Endothelial cell of umbilical vein (primary cell): ENCODE measurements at regions not wholly inside any gene's neighbourhood (a gene's known extent, or its start where the extent isn't known, plus 50 kb on each side); places are given as distances from the start of the nearest gene placed in this dataset.

Experiments
- BruUV-seq: library from RNA; stranded (reverse); fragments of 400-500 nt; replicated peaks from 2 replicates; lab custom pipeline; 2021; lab: Mats Ljungman, UMichigan
- CTCF ChIA-PET: fragments of 300-600, 350-600 bp; sonication (Branson Sonifier 250); formaldehyde crosslinking; loops from one replicate; lab custom pipeline; 2021; ENCODE audit warnings: antibody characterized with exemption, inconsistent platforms; lab: Charles Lee
- POLR2A ChIA-PET: fragments of 300-600, 350-600 bp; sonication (Branson Sonifier 250); formaldehyde crosslinking; loops from one replicate; lab custom pipeline; 2021; ENCODE audit warnings: antibody characterized with exemption, inconsistent platforms; lab: Charles Lee
- DNase-seq: peaks from one replicate; pipeline ENCODE4 v3.0.0-alpha.2; 2011; ENCODE audit warnings: low read depth, low spot score
- FAIRE-seq: peaks from 2 replicates; lab custom pipeline; 2011; peaks lifted over from hg19 to GRCh38; lab: Jason Lieb, UNC
- H2AFZ ChIP-seq: 2 replicates; pipeline ENCODE4 v1.6.0; 2012; ENCODE audit warnings: low read depth, low read length, control low read depth, inconsistent platforms
- H3K27ac ChIP-seq: 2 replicates; pipeline ENCODE4 v1.5.1; 2011; ENCODE audit warnings: low read depth, mild to moderate bottlenecking, control low read depth, low read length, moderate library complexity; ENCODE audit not compliant: insufficient read depth
- H3K27me3 ChIP-seq, 2 experiments: 2 replicates each; pipeline versions ENCODE4 v1.6.0 to v1.6.1; 2011; ENCODE audit warnings: low read length in 2 of 2, mixed read lengths in 1 of 2; ENCODE audit not compliant: control insufficient read depth in 2 of 2, insufficient read depth in 2 of 2
- H3K36me3 ChIP-seq, 2 experiments: 2 replicates in 1 of 2; 3 replicates in 1 of 2; pipeline ENCODE4 v1.5.1; 2011; ENCODE audit warnings: low read length in 2 of 2, mild to moderate bottlenecking in 1 of 2, moderate library complexity in 1 of 2; ENCODE audit not compliant: control insufficient read depth in 2 of 2, insufficient read depth in 2 of 2; ENCODE audit errors: extremely low read depth in 1 of 2
- H3K4me1 ChIP-seq: 3 replicates; pipeline ENCODE4 v1.5.1; 2011; ENCODE audit warnings: mild to moderate bottlenecking, low read length; ENCODE audit not compliant: control insufficient read depth, insufficient read depth; ENCODE audit errors: extremely low read depth
- H3K4me2 ChIP-seq: 2 replicates; pipeline ENCODE4 v1.6.1; 2011; ENCODE audit warnings: low read length, control low read depth, mixed read lengths; ENCODE audit not compliant: insufficient read depth
- H3K4me3 ChIP-seq, 3 experiments: fragments of 200-600 bp in 1 of 3; sonication (generic), shearing (Covaris generic) in 1 of 3; replicated peaks in 1 of 3; 2 replicates each; pipeline ENCODE4 v1.5.1; 2011 to 2016; ENCODE audit warnings: control low read depth in 3 of 3, low read length in 3 of 3, mild to moderate bottlenecking in 2 of 3, inconsistent platforms in 1 of 3, low read depth in 1 of 3, moderate library complexity in 1 of 3; ENCODE audit not compliant: insufficient read depth in 1 of 3
- H3K79me2 ChIP-seq: 2 replicates; pipeline ENCODE4 v1.6.0; 2012; ENCODE audit warnings: low read length, inconsistent platforms; ENCODE audit not compliant: control insufficient read depth, insufficient read depth
- H3K9ac ChIP-seq: replicated peaks from 2 replicates; pipeline ENCODE3; 2011; ENCODE audit warnings: low read length, control low read depth; ENCODE audit not compliant: insufficient read depth; ENCODE audit errors: extremely low read depth
- H3K9me1 ChIP-seq: replicated peaks from 3 replicates; pipeline ENCODE4 v1.6.0; 2011; ENCODE audit warnings: mild to moderate bottlenecking, low read length; ENCODE audit not compliant: control insufficient read depth, insufficient read depth; ENCODE audit errors: extremely low read depth
- H3K9me3 ChIP-seq: replicated peaks from 2 replicates; pipeline ENCODE4 v1.5.1; 2012; ENCODE audit warnings: low read length, inconsistent platforms; ENCODE audit not compliant: control insufficient read depth, insufficient read depth
- H4K20me1 ChIP-seq: replicated peaks from 2 replicates; pipeline ENCODE3; 2011; ENCODE audit warnings: mild to moderate bottlenecking, low read length; ENCODE audit not compliant: control insufficient read depth, insufficient read depth; ENCODE audit errors: extremely low read depth
- FOS ChIP-seq: IDR thresholded peaks from 2 replicates; pipeline ENCODE4 v1.6.1; 2011; ENCODE audit warnings: mild to moderate bottlenecking, low read length, moderate library complexity, borderline replicate concordance; ENCODE audit not compliant: insufficient read depth
- GATA2 ChIP-seq: IDR thresholded peaks from 2 replicates; pipeline ENCODE4 v1.7.0; 2011; ENCODE audit warnings: low read depth, mild to moderate bottlenecking, moderate library complexity, mixed read lengths, low read length; ENCODE audit not compliant: insufficient read length, insufficient read depth
- JUN ChIP-seq: IDR thresholded peaks from 2 replicates; pipeline ENCODE4 v1.6.1; 2011; ENCODE audit warnings: borderline replicate concordance, low read depth; ENCODE audit not compliant: insufficient read length, insufficient read depth
- MYC ChIP-seq: IDR thresholded peaks from one replicate; pipeline ENCODE4 v1.6.1; 2011; ENCODE audit warnings: mild to moderate bottlenecking, low read depth, low read length
- POLR2A ChIP-seq: IDR thresholded peaks from 2 replicates; pipeline ENCODE4 v1.6.1; 2012; ENCODE audit warnings: low read depth, mild to moderate bottlenecking, control low read depth, low read length
- POLR2AphosphoS5 ChIP-seq: IDR thresholded peaks from 2 replicates; pipeline ENCODE4 v1.6.1; 2012; ENCODE audit warnings: low read depth, mild to moderate bottlenecking, control low read depth, low read length, moderate library complexity; ENCODE audit not compliant: insufficient read depth
- dilution Hi-C: fragments of 300-500 bp; cut with MboI; formaldehyde crosslinking; loops from one replicate; pipeline ENCODE4 v1.15.0; 2019; ENCODE audit warnings: low sequenced_read_pairs; ENCODE audit not compliant: extremely low pct_ligation_motif_present
- intact Hi-C: fragments of 100-400 bp; cut with micrococcal nuclease; formaldehyde crosslinking; loops from one replicate; pipeline ENCODE4 v1.10.0; 2022
- TF ChIP-seq, protein P1 (sequence below), 2 donors: IDR thresholded peaks; 1 replicate in 1 of 2; 2 replicates in 1 of 2; pipeline ENCODE4 v1.5.1; 2011; ENCODE audit warnings: low read length in 2 of 2, mild to moderate bottlenecking in 2 of 2, moderate library complexity in 2 of 2, control low read depth in 1 of 2, inconsistent platforms in 1 of 2, low read depth in 1 of 2; ENCODE audit not compliant: insufficient read depth in 1 of 2; ENCODE audit errors: extremely low read depth in 1 of 2
- TF ChIP-seq, protein P2 (sequence below): IDR thresholded peaks from 2 replicates; pipeline ENCODE4 v1.6.1; 2011; ENCODE audit not compliant: insufficient read depth, insufficient read length

DNA sequence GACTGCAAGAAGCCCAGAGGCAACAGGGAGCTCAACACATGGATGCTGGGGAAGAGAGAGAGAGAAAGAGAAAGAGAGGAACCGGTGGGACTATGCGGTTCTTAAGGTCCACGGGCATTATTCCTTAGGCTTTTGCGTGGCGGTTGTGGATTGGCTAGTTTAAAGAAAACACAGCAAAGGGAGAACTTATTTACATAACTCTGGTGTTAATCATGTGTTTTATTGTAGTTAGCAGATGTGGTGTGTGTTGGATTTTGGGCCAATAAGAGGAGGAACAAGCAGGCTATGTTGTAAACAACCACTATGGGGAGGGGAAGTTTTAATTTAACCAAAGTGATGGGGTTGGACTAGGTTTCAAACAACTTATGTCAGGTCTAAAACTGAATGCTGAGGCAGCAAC lies 275.3 kb upstream of the KLF12 start:
- no peaks in the 10 kb centered on the region for H3K27me3 ChIP-seq
- no peaks in the 10 kb centered on the region for H3K36me3 ChIP-seq
- H3K4me2 ChIP-seq = no peak overlapping the region
- H3K9ac ChIP-seq = no peak overlapping the region
- no peaks in the 10 kb centered on the region for H3K9me1 ChIP-seq
- no peak overlapping the region for H3K4me3 ChIP-seq
- BruUV-seq = no TSS peak
- dilution Hi-C loops (no loop called here), intact Hi-C loops (no loop called here)
- no peaks in the 10 kb centered on the region for H3K9me3 ChIP-seq
- ChIA-PET POLR2A (no interaction called here), CTCF (no interaction called here)
- no peaks in the 10 kb centered on the region for H4K20me1 ChIP-seq
- TF ChIP-seq GATA2 = no peak
- no peak for TF ChIP-seq JUN
- no peak for TF ChIP-seq FOS
- TF ChIP-seq, protein P1, sequence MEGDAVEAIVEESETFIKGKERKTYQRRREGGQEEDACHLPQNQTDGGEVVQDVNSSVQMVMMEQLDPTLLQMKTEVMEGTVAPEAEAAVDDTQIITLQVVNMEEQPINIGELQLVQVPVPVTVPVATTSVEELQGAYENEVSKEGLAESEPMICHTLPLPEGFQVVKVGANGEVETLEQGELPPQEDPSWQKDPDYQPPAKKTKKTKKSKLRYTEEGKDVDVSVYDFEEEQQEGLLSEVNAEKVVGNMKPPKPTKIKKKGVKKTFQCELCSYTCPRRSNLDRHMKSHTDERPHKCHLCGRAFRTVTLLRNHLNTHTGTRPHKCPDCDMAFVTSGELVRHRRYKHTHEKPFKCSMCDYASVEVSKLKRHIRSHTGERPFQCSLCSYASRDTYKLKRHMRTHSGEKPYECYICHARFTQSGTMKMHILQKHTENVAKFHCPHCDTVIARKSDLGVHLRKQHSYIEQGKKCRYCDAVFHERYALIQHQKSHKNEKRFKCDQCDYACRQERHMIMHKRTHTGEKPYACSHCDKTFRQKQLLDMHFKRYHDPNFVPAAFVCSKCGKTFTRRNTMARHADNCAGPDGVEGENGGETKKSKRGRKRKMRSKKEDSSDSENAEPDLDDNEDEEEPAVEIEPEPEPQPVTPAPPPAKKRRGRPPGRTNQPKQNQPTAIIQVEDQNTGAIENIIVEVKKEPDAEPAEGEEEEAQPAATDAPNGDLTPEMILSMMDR (IDR thresholded peaks at IDR 0.05; ENCODE audit: extremely low read depth in 1 of 2, insufficient read depth in 1 of 2, low read depth in 1 of 2, low read length in 2 of 2) = no peak
- TF ChIP-seq, protein P2, sequence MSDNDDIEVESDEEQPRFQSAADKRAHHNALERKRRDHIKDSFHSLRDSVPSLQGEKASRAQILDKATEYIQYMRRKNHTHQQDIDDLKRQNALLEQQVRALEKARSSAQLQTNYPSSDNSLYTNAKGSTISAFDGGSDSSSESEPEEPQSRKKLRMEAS = no peak
- TF ChIP-seq POLR2AphosphoS5 = no peak
- TF ChIP-seq POLR2A = no peak
- no peak for TF ChIP-seq MYC
- no peaks in the 10 kb centered on the region for H3K79me2 ChIP-seq
- H3K4me1 ChIP-seq = no peaks in the 10 kb centered on the region
- FAIRE-seq (no peak), DNase-seq (no peak)
- no peak overlapping the region for H3K27ac ChIP-seq
- no peak overlapping the region for H2AFZ ChIP-seq
